ENCODE measurements at regions not wholly inside any gene's neighbourhood (a gene's known extent, or its start where the extent isn't known, plus 50 kb on each side); places are given as distances from the start of the nearest gene placed in this dataset.

- no peak for DNase-seq (ENCODE audit: low read depth)
These were observed 73.1 kb upstream of the KCNA4 start for GRCh38 chr11:30089921-30090320.

- no peak for DNase-seq (ENCODE audit: low read depth)
These were observed 74.4 kb upstream of the KCNA4 start for GRCh38 chr11:30091246-30091645.

DNA sequence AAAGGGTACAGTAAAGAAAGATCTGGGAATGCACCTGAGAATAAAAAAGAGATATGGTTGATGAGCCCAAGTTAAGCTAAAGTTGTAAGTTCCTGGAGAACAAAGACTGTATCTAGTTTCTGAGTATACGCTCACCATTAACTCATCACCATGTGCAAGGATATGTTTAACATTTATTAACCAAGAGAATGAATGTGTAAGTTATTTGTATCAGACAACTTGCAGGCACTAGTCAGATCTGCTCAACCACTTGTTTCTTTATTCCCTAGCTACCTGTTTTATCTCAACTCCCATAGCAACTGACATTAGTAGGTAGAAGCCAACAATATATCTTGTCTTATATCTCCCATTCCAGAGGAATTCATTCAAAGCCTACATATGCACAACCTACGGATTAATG is 74.9 kb upstream of the KCNA4 start:
- DNase-seq (ENCODE audit: low read depth), result no peak

GRCh38 chr11:30092518-30092917 is 75.7 kb upstream of the KCNA4 start:
- DNase-seq (ENCODE audit: low read depth), result no peak

DNA sequence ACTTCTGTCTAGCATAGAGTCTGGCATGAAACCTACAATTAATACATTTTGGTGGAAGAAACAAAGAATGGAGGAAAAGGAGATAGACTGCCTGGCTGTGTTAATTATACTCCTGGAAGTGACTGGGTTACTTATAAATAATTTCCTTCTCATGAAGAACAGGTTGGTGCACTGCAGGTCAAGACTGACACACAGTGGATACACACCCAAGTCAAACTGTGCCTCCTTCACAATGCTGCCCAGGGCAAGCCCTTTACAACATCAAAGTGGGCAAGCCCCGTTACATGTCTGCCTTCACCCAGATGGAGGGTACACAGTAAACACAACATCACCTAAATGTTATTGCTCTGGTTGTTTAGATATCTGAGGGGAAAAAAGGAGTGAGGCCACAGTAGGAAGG is 83.7 kb upstream of the KCNA4 start:
- DNase-seq (ENCODE audit: low read depth), result no peak

DNA sequence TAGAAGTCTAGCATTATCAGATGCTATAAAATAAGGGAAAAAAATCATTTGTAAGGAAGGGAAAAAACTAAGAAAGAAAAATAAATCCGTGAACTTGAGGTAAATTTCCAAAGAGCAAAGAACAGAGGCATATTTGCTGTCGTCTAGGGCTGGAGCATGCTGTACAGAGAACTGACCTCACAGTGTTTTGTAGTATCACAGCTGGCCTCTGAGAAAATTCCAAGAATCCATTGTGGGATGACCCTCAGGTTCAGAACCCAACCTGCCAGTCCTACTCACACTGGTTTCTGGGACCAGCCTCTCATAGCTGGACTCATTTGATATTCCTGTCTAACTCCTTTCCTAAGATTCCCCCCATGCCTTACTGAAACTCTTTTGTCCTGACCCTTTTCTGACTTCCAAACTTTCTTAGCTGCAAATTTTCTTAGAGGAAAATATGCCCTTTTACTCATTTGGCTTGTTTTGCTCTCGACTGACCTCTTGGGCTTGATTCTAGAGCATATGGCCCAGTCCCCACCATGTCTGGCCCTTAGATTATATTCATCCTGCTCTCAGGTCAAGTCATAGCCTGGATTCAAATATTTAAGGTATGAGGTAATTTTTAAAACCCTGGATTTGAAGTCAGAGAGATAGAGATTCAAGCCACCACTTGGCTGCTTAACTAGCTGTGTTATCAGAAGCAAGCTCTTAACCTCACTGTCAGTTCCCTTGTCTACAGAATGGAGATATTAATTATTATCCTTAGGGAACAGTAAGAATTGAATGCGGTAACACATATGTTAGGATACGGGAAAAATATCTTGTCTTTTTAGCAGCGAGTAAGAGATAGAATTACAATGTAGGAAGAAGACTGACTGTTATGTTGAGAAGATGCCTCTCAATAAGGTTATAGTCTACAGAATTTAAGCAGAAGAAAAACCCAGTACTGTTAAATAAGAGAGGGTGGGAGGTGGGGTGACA is 89.7 kb upstream of the KCNA4 start:
- DNase-seq (ENCODE audit: low read depth), result no peak

- DNase-seq (ENCODE audit: low read depth), result peak; percentile 27
These were observed 91.1 kb upstream of the KCNA4 start for GRCh38 chr11:30107899-30108298.

DNA sequence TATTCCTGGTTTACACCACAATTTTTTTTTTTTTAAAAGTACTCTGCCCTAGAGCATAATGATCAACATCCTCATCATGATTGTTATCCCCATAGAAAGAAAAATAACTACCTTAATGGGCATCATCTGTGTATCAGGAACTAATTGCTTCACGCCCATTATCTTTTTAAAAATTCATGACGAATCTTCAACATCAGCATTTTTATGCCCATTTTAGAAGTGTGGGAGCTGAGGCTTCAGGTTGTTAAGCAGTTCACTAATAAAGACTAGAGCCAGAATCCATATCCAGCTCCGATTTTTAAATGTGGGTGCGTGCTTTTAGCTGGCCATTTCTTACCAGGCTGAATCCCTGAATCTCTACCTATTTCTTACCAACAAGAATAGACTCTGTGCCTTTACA is 92.9 kb upstream of the KCNA4 start:
- no peak for DNase-seq (ENCODE audit: low read depth)

- no peak for DNase-seq (ENCODE audit: low read depth)
These were observed 93.9 kb upstream of the KCNA4 start for GRCh38 chr11:30110691-30111090.

- no peak for DNase-seq (ENCODE audit: low read depth)
These were observed 95.0 kb upstream of the KCNA4 start for GRCh38 chr11:30111786-30112185.

DNA sequence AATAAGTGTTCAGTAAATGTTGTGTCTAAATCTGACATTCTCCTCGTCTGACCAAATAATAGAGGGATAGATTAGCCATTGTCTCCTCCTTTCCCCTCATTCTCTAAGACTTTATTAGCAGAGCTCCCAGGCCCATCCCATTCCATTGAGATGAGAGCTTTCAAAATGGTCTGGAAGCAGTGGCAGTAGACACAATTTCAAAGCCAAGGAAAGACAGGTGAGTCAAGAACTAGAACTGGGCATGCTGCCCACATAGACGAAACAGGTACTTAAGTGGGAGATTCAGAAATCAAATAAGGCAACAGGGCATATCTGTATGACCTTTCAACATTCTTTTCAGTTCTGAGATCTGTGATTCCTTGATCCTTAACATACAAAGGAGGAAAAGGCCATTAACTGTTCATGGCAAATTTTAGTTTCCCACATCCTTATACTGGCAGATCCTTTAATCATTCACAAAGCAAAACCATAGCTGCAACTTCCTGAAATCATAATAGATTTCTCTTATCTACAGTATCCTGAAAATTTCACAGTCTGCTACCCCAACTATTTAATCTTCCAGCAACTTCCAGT is 96.6 kb upstream of the KCNA4 start:
- no peak for DNase-seq (ENCODE audit: low read depth)

- DNase-seq (ENCODE audit: low read depth), result no peak
These were observed 99.7 kb upstream of the KCNA4 start for GRCh38 chr11:30116512-30116911.

- DNase-seq (ENCODE audit: low read depth), result no peak
These were observed 103.3 kb upstream of the KCNA4 start for GRCh38 chr11:30120045-30120589.

DNA sequence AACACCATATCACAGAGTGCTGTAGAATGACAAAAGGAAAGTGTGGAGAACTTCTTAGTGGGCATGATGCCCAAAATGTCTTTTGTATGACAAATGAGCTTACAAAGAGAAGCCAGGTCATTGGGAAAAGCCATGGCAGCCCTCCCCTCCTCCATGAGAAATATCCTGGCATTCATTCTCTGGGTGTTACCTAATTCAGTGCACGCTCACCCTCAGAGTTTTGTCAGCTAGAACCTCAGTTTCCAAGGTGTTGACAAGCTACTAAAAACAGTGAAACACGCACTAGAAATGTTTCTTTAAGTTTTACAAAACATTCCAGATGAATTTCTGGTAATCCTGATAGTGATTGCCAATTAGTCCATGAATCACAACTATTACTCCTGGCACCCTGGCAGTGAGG is 105.4 kb upstream of the FSHB start:
- peak; percentile 31 for DNase-seq (ENCODE audit: low read depth)

DNA sequence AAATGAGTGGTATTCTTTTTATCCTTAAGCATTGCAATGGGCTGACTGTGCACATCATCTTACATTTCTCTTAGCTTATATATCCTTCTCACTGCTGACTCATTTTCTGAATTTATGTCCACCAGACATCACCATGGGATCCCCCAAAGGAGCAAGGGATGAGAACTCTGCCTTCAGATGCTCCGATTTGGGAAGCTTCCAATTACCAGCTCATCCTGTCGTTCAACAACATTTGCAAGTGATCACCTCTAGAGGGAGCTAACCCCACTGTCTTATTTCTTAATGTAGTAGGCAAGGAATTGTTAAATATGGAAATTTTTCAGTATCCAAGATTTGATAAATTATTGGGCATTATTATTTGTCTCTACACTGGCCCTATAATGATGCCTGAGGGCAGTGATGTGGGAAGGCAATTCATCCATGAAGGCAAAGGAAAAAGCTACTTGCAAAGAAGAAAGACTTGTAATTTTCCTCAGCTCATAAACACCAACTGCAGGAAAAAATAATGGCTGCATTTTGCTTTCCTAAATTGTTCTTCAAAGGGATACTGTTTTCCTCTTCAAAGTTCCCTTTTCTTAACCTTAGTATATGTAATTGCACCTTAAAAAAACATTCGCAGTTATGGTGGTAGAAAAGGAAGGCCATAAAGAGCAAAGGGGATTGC is 102.4 kb upstream of the FSHB start:
- DNase-seq (ENCODE audit: low read depth), result peak; percentile 18

DNA sequence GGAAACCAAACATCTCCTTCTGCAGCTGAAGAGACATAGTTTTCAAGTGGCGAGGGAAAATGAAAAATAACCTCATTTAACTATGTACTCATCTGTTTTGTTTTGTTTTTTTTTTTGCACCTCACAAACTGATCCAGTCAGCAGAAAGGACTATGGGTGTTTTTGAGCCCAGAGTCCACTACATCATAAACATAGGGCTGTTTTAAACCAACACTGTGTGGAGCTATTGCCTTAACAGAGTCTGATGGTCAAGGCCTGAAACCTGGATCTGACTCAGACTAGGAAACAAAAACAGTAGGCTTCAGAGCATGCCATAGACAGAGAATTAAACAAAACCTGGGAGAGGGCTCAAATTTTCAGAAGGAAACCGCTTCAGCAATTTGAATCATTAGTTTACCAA is 99.3 kb upstream of the FSHB start:
- no peak for DNase-seq (ENCODE audit: low read depth)

- no peak for DNase-seq (ENCODE audit: low read depth)
These were observed 97.5 kb upstream of the FSHB start for GRCh38 chr11:30133281-30133680.

DNA sequence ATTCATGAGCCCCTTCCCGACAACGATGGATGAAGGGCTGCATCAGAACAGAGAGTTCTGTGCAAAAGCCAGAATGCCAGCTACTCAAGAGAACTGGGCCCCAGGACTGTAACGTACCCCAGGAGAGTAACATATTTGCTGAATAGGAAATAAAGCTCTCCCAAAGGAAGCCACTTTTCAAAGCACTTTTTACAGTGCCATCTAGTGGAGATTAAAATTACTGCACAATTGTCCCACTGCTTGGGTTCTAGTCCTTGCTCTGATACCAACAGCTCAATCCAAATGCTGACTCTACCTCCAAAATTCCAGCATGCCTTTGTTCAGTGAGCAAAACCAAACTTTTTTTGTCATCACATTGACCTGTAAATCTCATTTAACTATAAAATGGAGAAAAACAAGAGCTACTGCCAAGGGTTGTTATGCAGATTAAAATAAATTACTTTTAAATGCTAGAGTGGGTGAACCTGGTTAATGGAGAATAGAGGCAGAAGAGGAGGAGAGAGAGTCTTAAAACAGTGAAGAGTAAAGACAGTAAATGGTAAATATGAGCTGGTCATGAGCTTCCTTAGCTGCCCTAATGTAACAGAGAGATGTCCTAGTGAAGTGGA is 87.6 kb upstream of the FSHB start:
- no peak for DNase-seq (ENCODE audit: low read depth)

DNA sequence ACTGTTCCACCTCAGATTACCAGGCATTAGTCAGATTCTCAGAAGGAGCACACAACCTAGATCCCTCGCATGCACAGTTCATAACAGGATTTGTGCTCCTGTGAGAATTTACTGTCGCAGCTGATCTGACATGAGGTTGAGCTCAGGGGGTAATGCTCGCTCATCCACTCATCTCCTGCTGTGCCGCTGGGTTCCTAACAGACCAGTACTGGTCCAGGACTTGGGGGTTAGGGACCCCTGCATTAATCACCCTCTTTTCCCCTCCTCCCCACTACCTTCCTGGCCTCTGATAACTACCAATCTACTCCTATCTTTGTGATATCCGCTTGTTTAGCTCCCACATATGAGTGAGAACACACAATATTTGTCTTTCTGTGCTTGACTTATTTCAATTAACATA is 83.5 kb upstream of the FSHB start:
- no peak for DNase-seq (ENCODE audit: low read depth)

DNA sequence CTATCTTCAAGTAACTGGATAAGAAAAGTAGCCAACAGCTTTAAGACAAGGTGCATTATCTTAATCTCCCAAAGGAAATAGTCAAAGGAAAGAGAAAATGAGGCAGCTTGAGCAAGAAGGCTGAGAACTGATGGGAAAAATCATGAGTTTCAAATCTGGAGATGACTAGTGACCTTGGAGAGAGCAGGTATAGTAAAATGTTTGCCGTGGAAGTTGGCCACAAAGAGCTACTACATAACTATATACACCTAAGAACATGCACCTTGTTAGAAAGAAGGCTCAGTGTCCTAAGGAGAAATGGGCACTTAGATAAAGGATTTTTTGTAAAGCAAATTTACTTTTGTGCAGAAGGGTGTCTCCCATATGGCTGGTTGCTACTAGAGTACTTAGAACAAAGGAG is 80.8 kb upstream of the FSHB start:
- DNase-seq (ENCODE audit: low read depth), result no peak

- DNase-seq (ENCODE audit: low read depth), result no peak
These were observed 80.4 kb upstream of the FSHB start for GRCh38 chr11:30150425-30150824.

- no peak for DNase-seq (ENCODE audit: low read depth)
These were observed 77.8 kb upstream of the FSHB start for GRCh38 chr11:30153008-30153407.

All from GM04503 (cell line).